Cardiac fibroblast (primary cell): ENCODE measurements at regions not wholly inside any gene's neighbourhood (a gene's known extent, or its start where the extent isn't known, plus 50 kb on each side); places are given as distances from the start of the nearest gene placed in this dataset.
"Not testable (repeated sequence)": the region's sequence is repeated elsewhere in the genome, so short reads cannot be mapped to it uniquely, and the experiment has no call there.

Source experiments
- DNase-seq, 2 donors: peaks; one replicate each; pipeline versions ENCODE4 v3.0.0 to v3.0.0-alpha.2; 2010; ENCODE audit warnings: low read depth in 2 of 2
- H3K4me3 ChIP-seq, 2 donors: replicated peaks in 1 of 2; 1 replicate in 1 of 2; 2 replicates in 1 of 2; pipeline ENCODE4 v1.5.1; 2011; ENCODE audit warnings: low read depth in 2 of 2, low read length in 2 of 2, mild to moderate bottlenecking in 2 of 2, moderate library complexity in 1 of 2
- TF ChIP-seq, protein P1 (sequence below): IDR thresholded peaks from one replicate; pipeline ENCODE4 v1.5.1; 2011; ENCODE audit warnings: low read depth, mild to moderate bottlenecking, low read length, inconsistent platforms

DNA sequence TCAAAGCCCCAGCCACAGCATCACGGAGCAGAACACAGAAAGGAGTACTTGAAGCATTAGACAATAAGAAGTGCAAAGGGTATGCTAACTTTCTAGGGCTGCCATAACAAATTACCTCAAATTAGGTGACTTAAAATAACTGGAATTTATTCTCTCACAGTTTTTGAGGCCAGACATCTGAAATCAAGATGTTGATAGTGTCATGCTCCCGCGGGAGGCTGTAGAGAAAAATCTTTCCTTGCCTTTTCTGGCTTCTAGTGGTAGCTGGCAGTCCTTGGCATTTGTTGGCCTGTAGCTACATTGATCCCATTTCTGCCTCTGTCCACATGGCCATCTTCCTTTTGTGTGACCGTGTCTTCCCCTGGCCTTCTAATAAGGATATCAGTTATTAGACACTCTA, 51.9 kb upstream of the SPDL1 start:
- no peak for DNase-seq
- H3K4me3 ChIP-seq = no peak overlapping the region
- TF ChIP-seq, protein P1, sequence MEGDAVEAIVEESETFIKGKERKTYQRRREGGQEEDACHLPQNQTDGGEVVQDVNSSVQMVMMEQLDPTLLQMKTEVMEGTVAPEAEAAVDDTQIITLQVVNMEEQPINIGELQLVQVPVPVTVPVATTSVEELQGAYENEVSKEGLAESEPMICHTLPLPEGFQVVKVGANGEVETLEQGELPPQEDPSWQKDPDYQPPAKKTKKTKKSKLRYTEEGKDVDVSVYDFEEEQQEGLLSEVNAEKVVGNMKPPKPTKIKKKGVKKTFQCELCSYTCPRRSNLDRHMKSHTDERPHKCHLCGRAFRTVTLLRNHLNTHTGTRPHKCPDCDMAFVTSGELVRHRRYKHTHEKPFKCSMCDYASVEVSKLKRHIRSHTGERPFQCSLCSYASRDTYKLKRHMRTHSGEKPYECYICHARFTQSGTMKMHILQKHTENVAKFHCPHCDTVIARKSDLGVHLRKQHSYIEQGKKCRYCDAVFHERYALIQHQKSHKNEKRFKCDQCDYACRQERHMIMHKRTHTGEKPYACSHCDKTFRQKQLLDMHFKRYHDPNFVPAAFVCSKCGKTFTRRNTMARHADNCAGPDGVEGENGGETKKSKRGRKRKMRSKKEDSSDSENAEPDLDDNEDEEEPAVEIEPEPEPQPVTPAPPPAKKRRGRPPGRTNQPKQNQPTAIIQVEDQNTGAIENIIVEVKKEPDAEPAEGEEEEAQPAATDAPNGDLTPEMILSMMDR = no peak

DNA sequence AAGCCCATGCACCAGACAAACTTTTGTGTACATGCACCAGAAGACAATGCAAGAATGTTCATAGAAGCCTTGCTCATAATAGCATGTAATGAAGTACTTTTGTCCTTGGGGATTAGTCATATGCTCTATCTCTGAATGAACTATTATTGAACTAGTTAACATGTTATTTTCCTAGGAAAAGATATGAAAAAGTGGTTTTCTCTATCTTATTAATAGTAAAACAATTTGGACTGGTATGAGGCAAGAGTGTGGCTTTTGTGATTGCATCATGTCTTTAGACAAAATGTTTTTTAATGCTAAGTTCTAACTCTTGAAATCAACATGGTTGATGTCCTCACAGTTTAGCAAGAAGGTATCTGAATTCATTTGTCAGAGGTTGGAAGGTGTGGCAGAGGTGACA, 55.7 kb upstream of the SPDL1 start:
- peak; percentile 63 to 64 for DNase-seq
- TF ChIP-seq, protein P1 = no peak

DNA sequence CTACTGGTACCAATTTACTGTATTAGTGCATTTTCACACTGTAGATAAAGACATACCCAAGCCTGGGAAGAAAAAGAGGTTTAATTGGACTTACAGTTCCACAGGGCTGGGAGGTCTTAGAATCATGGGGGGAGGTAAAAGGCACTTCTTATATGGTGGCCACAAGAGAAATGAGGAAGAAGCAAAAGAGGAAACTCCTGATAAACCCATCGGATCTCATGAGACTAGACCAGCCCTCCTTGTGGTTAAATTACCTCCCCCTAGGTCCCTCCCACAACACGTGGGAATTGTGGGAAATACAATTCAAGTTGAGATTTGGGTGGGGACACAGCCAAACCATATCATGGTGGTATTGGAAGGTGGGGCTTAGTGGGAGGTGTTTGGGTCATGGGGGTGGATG, 56.5 kb upstream of the SPDL1 start:
- no peak for DNase-seq
- TF ChIP-seq, protein P1 = no peak
- no peak overlapping the region for H3K4me3 ChIP-seq

More for the DNA sequence above, 55.7 kb upstream of the SPDL1 start:
- H3K4me3 ChIP-seq = no peak overlapping the region

DNA sequence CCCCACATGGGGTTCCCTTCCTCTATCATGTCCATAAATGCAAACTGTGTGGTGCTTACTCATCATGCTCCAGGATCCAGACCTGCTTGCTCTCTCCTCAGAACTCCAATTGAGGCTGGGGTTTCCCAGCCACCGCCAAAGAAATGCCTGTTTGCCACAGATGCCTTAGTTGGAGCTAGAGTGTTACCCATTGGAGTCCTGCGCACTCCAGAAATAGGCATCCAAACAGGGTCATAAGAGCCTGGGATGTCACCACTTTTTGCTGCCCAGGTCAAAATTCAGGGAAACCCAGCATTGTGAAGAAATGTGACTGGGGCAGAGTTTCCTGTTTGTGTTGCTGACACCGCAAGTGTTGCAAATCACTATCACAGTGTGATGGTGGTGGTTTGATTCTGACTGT, 60.7 kb upstream of the SPDL1 start:
- no peak for DNase-seq
- no peak overlapping the region for H3K4me3 ChIP-seq
- TF ChIP-seq, protein P1 = no peak

DNA sequence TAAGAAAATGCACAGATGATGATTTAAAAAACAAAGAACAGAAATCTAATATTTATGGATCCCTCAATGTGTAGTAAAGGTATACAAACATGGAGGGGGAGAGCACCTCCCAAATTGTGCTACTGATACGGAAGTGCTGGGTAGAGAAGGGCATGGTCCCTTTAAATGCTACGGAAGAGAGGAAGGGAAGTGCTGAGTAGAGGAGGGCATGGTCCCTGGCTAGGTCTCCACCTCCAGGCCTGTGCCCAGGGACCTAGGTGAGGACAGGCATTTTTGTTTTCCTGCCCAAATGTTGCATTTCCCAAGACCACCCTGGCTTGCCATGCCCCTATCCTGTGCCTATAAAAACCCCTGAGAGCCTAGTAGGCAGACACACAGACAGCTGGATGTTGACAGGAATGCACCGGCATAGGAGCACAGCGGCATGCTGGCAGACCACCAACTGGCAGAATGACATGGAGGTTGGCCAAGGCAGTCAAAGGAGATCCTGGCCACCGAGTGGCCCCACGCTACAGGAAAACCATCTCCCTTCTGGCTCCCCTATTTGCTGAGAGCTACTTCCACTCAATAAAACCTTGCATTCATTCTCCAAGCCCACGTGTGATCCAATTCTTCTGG, 62.1 kb upstream of the SPDL1 start:
- no peak overlapping the region for H3K4me3 ChIP-seq
- DNase-seq = peak in 1 of 2 donors; percentile 84
- TF ChIP-seq, protein P1 = no peak

DNA sequence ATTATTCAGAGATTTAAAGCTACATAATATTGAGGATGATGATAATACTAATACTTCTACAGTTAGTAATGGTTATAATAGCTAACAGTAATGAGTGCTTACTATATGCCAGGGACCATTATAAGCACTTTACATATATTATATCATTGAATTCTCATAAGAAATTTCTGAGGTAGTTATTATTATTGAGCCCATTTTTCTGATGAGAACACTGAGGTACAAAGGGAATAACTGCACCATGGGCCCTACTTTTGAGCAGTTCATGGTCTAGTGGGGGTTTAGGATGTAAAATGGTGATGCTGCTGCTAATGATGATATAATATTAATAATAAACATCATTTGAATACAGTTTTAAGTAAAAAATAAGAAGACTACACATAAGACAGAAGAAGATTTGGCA, 64.2 kb upstream of the SPDL1 start:
- TF ChIP-seq, protein P1 = no peak
- no peak overlapping the region for H3K4me3 ChIP-seq
- DNase-seq = no peak

DNA sequence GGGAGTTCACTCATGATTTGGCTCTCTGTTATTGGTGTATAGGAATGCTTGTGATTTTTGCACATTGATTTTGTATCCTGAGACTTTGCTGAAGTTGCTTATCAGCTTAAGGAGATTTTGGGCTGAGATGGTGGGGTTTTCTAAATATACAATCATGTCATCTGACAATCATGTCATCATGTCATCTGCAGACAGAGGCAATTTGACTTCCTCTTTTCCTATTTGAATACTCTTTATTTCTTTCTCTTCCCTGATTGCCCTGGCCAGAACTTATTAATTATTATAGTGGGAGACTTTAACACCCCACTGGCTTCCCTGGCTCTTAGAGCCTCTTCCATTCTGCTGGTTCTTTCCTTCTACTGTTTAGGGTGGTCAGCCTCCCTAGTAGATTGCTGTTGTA, 64.8 kb upstream of the SPDL1 start:
- H3K4me3 ChIP-seq, DNase-seq: not testable (repeated sequence)
